ENCODE measurements at regions not wholly inside any gene's neighbourhood (a gene's known extent, or its start where the extent isn't known, plus 50 kb on each side); places are given as distances from the start of the nearest gene placed in this dataset.

GRCh38 chr6:134517145-134517658 lies 199.3 kb upstream of the SGK1 start:
- no peak for DNase-seq

GRCh38 chr6:134516582-134516981 lies 198.7 kb upstream of the SGK1 start:
- no peak for DNase-seq

GRCh38 chr6:134515986-134516385 lies 198.1 kb upstream of the SGK1 start:
- DNase-seq, result no peak

- DNase-seq, result no peak
Measured at GRCh38 chr6:134512981-134513391, 195.1 kb upstream of the SGK1 start.

GRCh38 chr6:134511984-134512683 lies 194.2 kb upstream of the SGK1 start:
- DNase-seq, result no peak

GRCh38 chr6:134510920-134511319 lies 193.0 kb upstream of the SGK1 start:
- DNase-seq, result no peak

GRCh38 chr6:134510142-134510541 lies 192.2 kb upstream of the SGK1 start:
- DNase-seq, result no peak

- no peak for DNase-seq
Measured at GRCh38 chr6:134508862-134509498, 191.1 kb upstream of the SGK1 start.

GRCh38 chr6:134506162-134506561 lies 188.2 kb upstream of the SGK1 start:
- DNase-seq, result no peak

GRCh38 chr6:134503585-134504281 lies 185.8 kb upstream of the SGK1 start:
- DNase-seq, result no peak

- no peak for DNase-seq
Measured at GRCh38 chr6:134502614-134503549, 185.0 kb upstream of the SGK1 start.

- no peak for DNase-seq
Measured at GRCh38 chr6:134495890-134496248, 178.0 kb upstream of the SGK1 start.

- DNase-seq, result no peak
Measured at GRCh38 chr6:134495203-134495889, 177.4 kb upstream of the SGK1 start.

GRCh38 chr6:134493789-134494188 lies 175.9 kb upstream of the SGK1 start:
- no peak for DNase-seq

GRCh38 chr6:134491477-134491876 lies 173.6 kb upstream of the SGK1 start:
- no peak for DNase-seq

GRCh38 chr6:134482593-134483270 lies 164.8 kb upstream of the SGK1 start:
- DNase-seq, result no peak

GRCh38 chr6:134481966-134482365 lies 164.1 kb upstream of the SGK1 start:
- DNase-seq, result no peak

GRCh38 chr6:134480593-134480992 lies 162.7 kb upstream of the SGK1 start:
- DNase-seq, result no peak

- no peak for DNase-seq
Measured at GRCh38 chr6:134478764-134479399, 161.0 kb upstream of the SGK1 start.

GRCh38 chr6:134477991-134478635 lies 160.2 kb upstream of the SGK1 start:
- DNase-seq, result no peak

- DNase-seq, result no peak
Measured at GRCh38 chr6:134474955-134475354, 157.0 kb upstream of the SGK1 start.

Measured in CD4-positive, alpha-beta T cell treated with Interleukin-21 for 1 hour (primary cell).